Upper lobe of right lung (tissue), 1 donor: ENCODE measurements at regions not wholly inside any gene's neighbourhood (a gene's known extent, or its start where the extent isn't known, plus 50 kb on each side); places are given as distances from the start of the nearest gene placed in this dataset.

ENCODE experiments used
- ATAC-seq: fragments of 200-7000 bp; cut with Tn5 transposase; one replicate; pipeline ENCODE4 v1.9.1; 2020; ENCODE audit warnings: mild to moderate bottlenecking, moderate library complexity
- DNase-seq: peaks from one replicate; pipeline ENCODE4 v3.0.0-alpha.2; 2020
- H3K27ac ChIP-seq: fragments of 200-600 bp; one replicate; pipeline ENCODE4 v1.8.0; 2022
- H3K27me3 ChIP-seq: fragments of 200-600 bp; one replicate; pipeline ENCODE4 v1.8.0; 2022; ENCODE audit warnings: mild to moderate bottlenecking
- H3K36me3 ChIP-seq: fragments of 200-600 bp; one replicate; pipeline ENCODE4 v1.8.0; 2022
- H3K4me1 ChIP-seq: fragments of 200-600 bp; one replicate; pipeline ENCODE4 v1.8.0; 2022
- H3K4me3 ChIP-seq: fragments of 200-600 bp; one replicate; pipeline ENCODE4 v1.8.0; 2022; ENCODE audit warnings: mild to moderate bottlenecking
- H3K9me3 ChIP-seq: fragments of 200-600 bp; one replicate; pipeline ENCODE4 v1.8.0; 2022
- intact Hi-C: fragments of 100-400 bp; cut with DNase I; formaldehyde crosslinking; loops from one replicate; pipeline ENCODE4 v1.11.0; 2022
- TF ChIP-seq, protein P1 (sequence below): fragments of 200-600 bp; IDR thresholded peaks from one replicate; pipeline ENCODE4 v1.8.0; 2022; ENCODE audit warnings: antibody characterized with exemption
- donor health status: DM: no; HTN: yes; CAD: no; lungs with severe emphysema.

- Histone ChIP-seq H3K27me3 (no peaks in the 10 kb centered on the region), H3K36me3 (no peaks in the 10 kb centered on the region), H3K4me3 (no peak overlapping the region), H3K9me3 (no peaks in the 10 kb centered on the region), H3K27ac (no peak overlapping the region), H3K4me1 (no peaks in the 10 kb centered on the region)
- ATAC-seq (no peak), DNase-seq (no peak)
- intact Hi-C loops: no loop called here
- TF ChIP-seq, protein P1, sequence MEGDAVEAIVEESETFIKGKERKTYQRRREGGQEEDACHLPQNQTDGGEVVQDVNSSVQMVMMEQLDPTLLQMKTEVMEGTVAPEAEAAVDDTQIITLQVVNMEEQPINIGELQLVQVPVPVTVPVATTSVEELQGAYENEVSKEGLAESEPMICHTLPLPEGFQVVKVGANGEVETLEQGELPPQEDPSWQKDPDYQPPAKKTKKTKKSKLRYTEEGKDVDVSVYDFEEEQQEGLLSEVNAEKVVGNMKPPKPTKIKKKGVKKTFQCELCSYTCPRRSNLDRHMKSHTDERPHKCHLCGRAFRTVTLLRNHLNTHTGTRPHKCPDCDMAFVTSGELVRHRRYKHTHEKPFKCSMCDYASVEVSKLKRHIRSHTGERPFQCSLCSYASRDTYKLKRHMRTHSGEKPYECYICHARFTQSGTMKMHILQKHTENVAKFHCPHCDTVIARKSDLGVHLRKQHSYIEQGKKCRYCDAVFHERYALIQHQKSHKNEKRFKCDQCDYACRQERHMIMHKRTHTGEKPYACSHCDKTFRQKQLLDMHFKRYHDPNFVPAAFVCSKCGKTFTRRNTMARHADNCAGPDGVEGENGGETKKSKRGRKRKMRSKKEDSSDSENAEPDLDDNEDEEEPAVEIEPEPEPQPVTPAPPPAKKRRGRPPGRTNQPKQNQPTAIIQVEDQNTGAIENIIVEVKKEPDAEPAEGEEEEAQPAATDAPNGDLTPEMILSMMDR: no peak
These were observed 190.2 kb upstream of the CPEB2 start for GRCh38 chr4:14812101-14812500.

GRCh38 chr4:14816623-14817261 lies 185.5 kb upstream of the CPEB2 start:
- no peaks in the 10 kb centered on the region for H3K4me1 ChIP-seq
- H3K9me3 ChIP-seq: no peaks in the 10 kb centered on the region
- DNase-seq (no peak), ATAC-seq (no peak)
- no peaks in the 10 kb centered on the region for H3K36me3 ChIP-seq
- no peaks in the 10 kb centered on the region for H3K27me3 ChIP-seq
- H3K4me3 ChIP-seq: no peak overlapping the region
- intact Hi-C loops: no loop called here
- H3K27ac ChIP-seq: no peak overlapping the region
- TF ChIP-seq, protein P1: no peak

GRCh38 chr4:14824189-14824588 lies 178.1 kb upstream of the CPEB2 start:
- Histone ChIP-seq H3K9me3 (no peaks in the 10 kb centered on the region), H3K4me1 (no peaks in the 10 kb centered on the region), H3K36me3 (no peaks in the 10 kb centered on the region), H3K4me3 (no peak overlapping the region), H3K27me3 (no peaks in the 10 kb centered on the region), H3K27ac (no peak overlapping the region)
- TF ChIP-seq, protein P1: no peak
- ATAC-seq: no peak
- DNase-seq: no peak
- intact Hi-C loops: no loop called here

- no peak overlapping the region for H3K4me3 ChIP-seq
These were observed 175.2 kb upstream of the CPEB2 start for GRCh38 chr4:14827111-14827510.

GRCh38 chr4:14829795-14830194 lies 172.5 kb upstream of the CPEB2 start:
- Histone ChIP-seq H3K9me3 (no peaks in the 10 kb centered on the region), H3K36me3 (no peaks in the 10 kb centered on the region), H3K4me3 (no peak overlapping the region), H3K27ac (no peak overlapping the region), H3K27me3 (no peaks in the 10 kb centered on the region), H3K4me1 (no peaks in the 10 kb centered on the region)
- ATAC-seq: no peak
- no peak for DNase-seq
- intact Hi-C loops: no loop called here
- TF ChIP-seq, protein P1: no peak

More at GRCh38 chr4:14827111-14827510, 175.2 kb upstream of the CPEB2 start:
- no peak overlapping the region for H3K27ac ChIP-seq
- H3K27me3 ChIP-seq: no peaks in the 10 kb centered on the region
- no peaks in the 10 kb centered on the region for H3K4me1 ChIP-seq
- no peaks in the 10 kb centered on the region for H3K36me3 ChIP-seq
- no peaks in the 10 kb centered on the region for H3K9me3 ChIP-seq
- TF ChIP-seq, protein P1: no peak
- no peak for ATAC-seq
- no peak for DNase-seq
- intact Hi-C loops: no loop called here

GRCh38 chr4:14831416-14831815 lies 170.9 kb upstream of the CPEB2 start:
- H3K4me1 ChIP-seq: no peaks in the 10 kb centered on the region
- DNase-seq (no peak), ATAC-seq (no peak)
- H3K36me3 ChIP-seq: no peaks in the 10 kb centered on the region
- no peaks in the 10 kb centered on the region for H3K27me3 ChIP-seq
- intact Hi-C loops: no loop called here
- H3K9me3 ChIP-seq: no peaks in the 10 kb centered on the region
- no peak overlapping the region for H3K27ac ChIP-seq
- TF ChIP-seq, protein P1: no peak
- H3K4me3 ChIP-seq: no peak overlapping the region
